H1 (cell line): ENCODE measurements at regions not wholly inside any gene's neighbourhood (a gene's known extent, or its start where the extent isn't known, plus 50 kb on each side); places are given as distances from the start of the nearest gene placed in this dataset.

Source experiments
- CTCF ChIA-PET: fragments of 300-600 bp; sonication (Branson Sonifier 250); formaldehyde crosslinking; loops from one replicate; lab custom pipeline; 2021; ENCODE audit not compliant: partially characterized antibody; lab: Charles Lee
- POLR2A ChIA-PET: fragments of 300-600 bp; sonication (Branson Sonifier 250); formaldehyde crosslinking; loops from one replicate; lab custom pipeline; 2021; ENCODE audit warnings: inconsistent platforms; ENCODE audit not compliant: partially characterized antibody; lab: Charles Lee
- DNase-seq, 2 experiments: peaks; one replicate each; pipeline versions ENCODE4 v3.0.0 to v3.0.0-alpha.2; 2010 to 2022; ENCODE audit warnings: low spot score in 2 of 2, low read depth in 1 of 2, mixed read lengths in 1 of 2
- FAIRE-seq: peaks from 2 replicates; lab custom pipeline; 2011; peaks lifted over from hg19 to GRCh38; lab: Jason Lieb, UNC
- H2AFZ ChIP-seq: 2 replicates; pipeline ENCODE4 v1.8.1; 2012; ENCODE audit warnings: low read length, inconsistent platforms
- H2AK5ac ChIP-seq: 2 replicates; pipeline ENCODE4 v1.6.1; 2013; ENCODE audit warnings: low read depth, low read length
- H2BK120ac ChIP-seq: replicated peaks from 2 replicates; pipeline ENCODE3; 2013; ENCODE audit warnings: low read depth, low read length, inconsistent platforms
- H2BK12ac ChIP-seq: 2 replicates; pipeline ENCODE4 v1.6.1; 2013; ENCODE audit warnings: low read depth, low read length
- H2BK15ac ChIP-seq: 2 replicates; pipeline ENCODE4 v1.6.1; 2013; ENCODE audit warnings: low read length
- H2BK20ac ChIP-seq: 2 replicates; pipeline ENCODE4 v1.6.1; 2013; ENCODE audit warnings: low read length
- H2BK5ac ChIP-seq: 2 replicates; pipeline ENCODE4 v1.6.1; 2013; ENCODE audit warnings: low read depth, low read length
- H3K14ac ChIP-seq: 2 replicates; pipeline ENCODE4 v1.6.1; 2013; ENCODE audit warnings: inconsistent platforms; ENCODE audit not compliant: insufficient read length
- H3K18ac ChIP-seq: 2 replicates; pipeline ENCODE4 v1.6.1; 2013; ENCODE audit warnings: low read length; ENCODE audit errors: extremely low read depth
- H3K23ac ChIP-seq: 2 replicates; pipeline ENCODE4 v1.6.1; 2013; ENCODE audit warnings: inconsistent platforms; ENCODE audit not compliant: insufficient read length
- H3K23me2 ChIP-seq: 2 replicates; pipeline ENCODE4 v1.6.1; 2013; ENCODE audit warnings: low read depth, low read length
- H3K27ac ChIP-seq: 2 replicates; pipeline ENCODE4 v1.6.1; 2011; ENCODE audit warnings: low read depth, low read length, inconsistent platforms
- H3K27me3 ChIP-seq, 4 experiments: replicated peaks in 1 of 4; 1 replicate in 1 of 4; 2 replicates in 3 of 4; pipeline versions ENCODE4 v1.6.1 to v1.8.1; 2011 to 2013; ENCODE audit warnings: low read length in 3 of 4, mild to moderate bottlenecking in 3 of 4, inconsistent platforms in 2 of 4, mixed read lengths in 2 of 4, moderate library complexity in 1 of 4; ENCODE audit not compliant: control insufficient read depth in 3 of 4, insufficient read depth in 3 of 4; ENCODE audit errors: extremely low read depth in 1 of 4
- H3K36me3 ChIP-seq, 4 experiments: 2 replicates each; pipeline versions ENCODE4 v1.6.1 to v1.8.1; 2011 to 2013; ENCODE audit warnings: mild to moderate bottlenecking in 4 of 4, low read length in 3 of 4, moderate library complexity in 2 of 4, control low read depth in 1 of 4, inconsistent platforms in 1 of 4; ENCODE audit not compliant: insufficient read depth in 4 of 4, control insufficient read depth in 2 of 4
- H3K4ac ChIP-seq: replicated peaks from 2 replicates; pipeline ENCODE3; 2013; ENCODE audit warnings: low read length, low read depth, mixed read lengths, inconsistent platforms; ENCODE audit not compliant: insufficient read length
- H3K4me1 ChIP-seq, 4 experiments: replicated peaks in 1 of 4; 1 replicate in 1 of 4; 2 replicates in 3 of 4; pipeline versions ENCODE4 v1.6.1 to v1.8.1; 2011 to 2013; ENCODE audit warnings: low read length in 3 of 4, inconsistent platforms in 2 of 4, mixed read lengths in 1 of 4; ENCODE audit not compliant: insufficient read depth in 4 of 4, control insufficient read depth in 3 of 4
- H3K4me2 ChIP-seq, 2 experiments: 2 replicates each; pipeline versions ENCODE4 v1.6.1 to v1.8.1; 2011 to 2013; ENCODE audit warnings: low read depth in 2 of 2, low read length in 2 of 2, control low read depth in 1 of 2, inconsistent platforms in 1 of 2, mild to moderate bottlenecking in 1 of 2; ENCODE audit not compliant: insufficient read depth in 1 of 2
- H3K4me3 ChIP-seq, 4 experiments: fragments of 200-600, 300-600 bp in 1 of 4; sonication (generic), shearing (Covaris generic), sonication (Bioruptor Twin) in 1 of 4; 2 replicates each; pipeline versions ENCODE4 v1.5.1 to v1.8.1; 2011 to 2016; ENCODE audit warnings: low read length in 4 of 4, low read depth in 3 of 4, control low read depth in 2 of 4, inconsistent platforms in 2 of 4, mild to moderate bottlenecking in 2 of 4, mixed read lengths in 1 of 4, moderate library complexity in 1 of 4; ENCODE audit not compliant: insufficient read depth in 2 of 4; ENCODE audit errors: extremely low read depth in 1 of 4
- H3K56ac ChIP-seq: replicated peaks from 2 replicates; pipeline ENCODE3; 2013; ENCODE audit warnings: low read depth, mild to moderate bottlenecking, mixed read lengths, low read length, inconsistent platforms; ENCODE audit not compliant: insufficient read length
- H3K79me1 ChIP-seq: 2 replicates; pipeline ENCODE4 v1.6.1; 2013; ENCODE audit warnings: low read depth, low read length, control low read depth
- H3K79me2 ChIP-seq, 2 experiments: 2 replicates each; pipeline versions ENCODE4 v1.6.1 to v1.8.1; 2012 to 2013; ENCODE audit warnings: low read length in 2 of 2, mild to moderate bottlenecking in 2 of 2, inconsistent platforms in 1 of 2; ENCODE audit not compliant: insufficient read depth in 2 of 2, control insufficient read depth in 1 of 2
- H3K9ac ChIP-seq, 4 experiments: replicated peaks in 1 of 4; 1 replicate in 1 of 4; 2 replicates in 3 of 4; pipeline versions ENCODE4 v1.6.1 to v1.8.1; 2011 to 2013; ENCODE audit warnings: low read depth in 3 of 4, low read length in 3 of 4, control low read depth in 2 of 4, mild to moderate bottlenecking in 2 of 4, moderate library complexity in 2 of 4, inconsistent platforms in 1 of 4; ENCODE audit errors: extremely low read depth in 1 of 4
- H3K9me3 ChIP-seq, 2 experiments: 2 replicates each; pipeline versions ENCODE4 v1.6.1 to v1.8.1; 2012 to 2013; ENCODE audit warnings: mild to moderate bottlenecking in 2 of 2, moderate library complexity in 2 of 2, control low read depth in 1 of 2, inconsistent platforms in 1 of 2, low read depth in 1 of 2, low read length in 1 of 2, mixed read lengths in 1 of 2; ENCODE audit not compliant: insufficient read depth in 2 of 2
- H4K20me1 ChIP-seq, 2 experiments: replicated peaks in 1 of 2; 2 replicates each; pipeline versions ENCODE3 to v1.8.1; 2011 to 2013; ENCODE audit warnings: inconsistent platforms in 2 of 2, low read length in 2 of 2, mild to moderate bottlenecking in 1 of 2; ENCODE audit not compliant: insufficient read depth in 2 of 2, control insufficient read depth in 1 of 2
- H4K5ac ChIP-seq: 2 replicates; pipeline ENCODE4 v1.6.1; 2013; ENCODE audit warnings: low read length, low read depth, mixed read lengths, inconsistent platforms; ENCODE audit not compliant: insufficient read length
- H4K8ac ChIP-seq: 2 replicates; pipeline ENCODE4 v1.8.0; 2013; ENCODE audit warnings: mild to moderate bottlenecking, moderate library complexity, low read length, inconsistent platforms; ENCODE audit not compliant: insufficient read depth; ENCODE audit errors: extremely low read depth
- H4K91ac ChIP-seq: replicated peaks from 2 replicates; pipeline ENCODE3; 2013; ENCODE audit warnings: low read length, mixed read lengths, inconsistent platforms; ENCODE audit not compliant: insufficient read length
- SP2 ChIP-seq: IDR thresholded peaks from 2 replicates; pipeline ENCODE4 v1.6.1; 2012; ENCODE audit warnings: mild to moderate bottlenecking, low read length, inconsistent platforms
- SRF ChIP-seq: IDR thresholded peaks from 2 replicates; pipeline ENCODE4 v1.6.1; 2011; ENCODE audit warnings: mild to moderate bottlenecking, low read depth, low read length, moderate library complexity
- WGBS, 2 experiments: shearing (Covaris generic) in 1 of 2; methylation state at CpG; one replicate each; pipeline versions ENCODE4 v1.1.6 to v1.1.7; 2013 to 2015; ENCODE audit warnings: low lambda C conversion rate in 2 of 2, mixed read lengths in 2 of 2, inconsistent platforms in 1 of 2, low coverage in 1 of 2, missing lambda C conversion rate in 1 of 2; ENCODE audit not compliant: insufficient replicate concordance in 2 of 2, insufficient coverage in 1 of 2, insufficient read length in 1 of 2; ENCODE audit errors: extremely low coverage in 1 of 2, missing lambda C conversion rate in 1 of 2; 5-methylcytosine and 5-hydroxymethylcytosine counted together
- TF ChIP-seq, protein P1 (sequence below): IDR thresholded peaks from 2 replicates; pipeline ENCODE4 v1.6.1; 2012; ENCODE audit warnings: inconsistent platforms
- TF ChIP-seq, protein P2 (sequence below): IDR thresholded peaks from 2 replicates; pipeline ENCODE4 v1.6.1; 2012; ENCODE audit warnings: low read length, inconsistent platforms
- TF ChIP-seq, protein P3 (sequence below): IDR thresholded peaks from 2 replicates; pipeline ENCODE4 v1.6.1; 2012; ENCODE audit warnings: inconsistent platforms

DNA sequence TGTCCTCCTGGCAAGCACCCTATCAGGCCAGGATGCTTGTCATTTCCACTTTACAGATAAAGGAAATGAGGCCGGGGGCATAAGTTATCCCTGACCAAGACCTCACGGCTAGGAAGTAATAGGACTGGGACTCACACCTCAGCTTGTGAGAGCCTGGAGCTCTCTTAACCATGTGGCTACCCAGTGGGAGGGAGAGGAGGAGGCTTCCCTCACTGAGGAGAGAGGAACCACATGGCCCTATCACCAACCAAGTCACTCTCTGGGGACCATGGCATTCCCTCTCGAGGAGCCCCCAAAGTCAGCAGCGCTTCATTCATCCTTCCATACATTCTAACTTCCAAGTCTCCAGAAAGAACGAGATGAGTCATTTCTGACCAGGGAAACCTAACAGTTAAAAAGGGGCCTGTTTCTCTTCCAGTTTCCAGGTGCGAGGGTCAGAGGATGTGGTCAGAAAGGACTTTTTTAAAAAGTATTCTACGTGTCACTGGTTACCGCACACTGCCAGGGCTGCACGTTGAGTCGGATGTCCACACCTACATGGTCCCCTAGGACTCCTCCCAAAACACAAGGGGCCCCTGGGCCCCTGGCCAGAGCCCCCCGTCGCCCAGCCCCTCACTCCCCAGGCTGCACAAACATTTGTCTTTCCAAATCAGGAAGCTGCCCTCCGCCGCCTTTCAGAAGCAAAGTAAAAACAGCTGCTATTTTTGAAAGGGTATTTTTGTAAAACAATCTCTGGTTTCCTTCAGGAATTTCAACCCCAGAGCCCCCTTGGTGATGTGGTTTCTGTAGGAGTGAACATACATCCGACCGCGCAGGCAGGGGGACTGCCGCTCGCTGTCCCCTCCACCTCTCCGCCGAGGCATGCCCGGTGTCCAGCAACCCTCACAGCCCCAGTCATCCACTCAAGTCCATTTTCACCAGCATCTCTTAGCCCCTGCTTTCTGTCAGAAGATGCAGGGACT is 128.2 kb upstream of the CHST15 start:
- no peaks in the 10 kb centered on the region for H4K20me1 ChIP-seq
- no peak overlapping the region for H3K14ac ChIP-seq
- H3K27ac ChIP-seq: no peak overlapping the region
- WGBS, 2 experiments: 75% methylated on average over 22 of the region's 22 CpGs; no CpG with 5 or more reads in 1 of the 2 experiments
- no peak overlapping the region for H2BK15ac ChIP-seq
- FAIRE-seq (no peak), DNase-seq (no peak)
- no peak overlapping the region; the same call in 1 of the 2 replicates for H2BK5ac ChIP-seq
- POLR2A ChIA-PET: interaction anchor here (0.6 to 1.3 kb wide), 2 partner anchors 15 to 291 kb away, joined by 3 to 4 read pairs; no protein-coding TSS in a partner anchor
- H3K79me2 ChIP-seq: no peaks in the 10 kb centered on the region
- H3K79me1 ChIP-seq: no peaks in the 10 kb centered on the region
- H4K8ac ChIP-seq: no peak overlapping the region
- H2AFZ ChIP-seq: no peak overlapping the region
- peak overlapping the region; percentile 38; the same call in 1 of the 2 replicates for H3K18ac ChIP-seq
- no peak overlapping the region for H3K4ac ChIP-seq
- no peak overlapping the region for H3K9ac ChIP-seq
- H2BK12ac ChIP-seq: peak overlapping the region; percentile 68; the same call in 1 of the 2 replicates
- H3K56ac ChIP-seq: no peak overlapping the region
- H3K36me3 ChIP-seq: no peaks in the 10 kb centered on the region; a peak in 1 of 8 replicates
- H3K23ac ChIP-seq: no peak overlapping the region
- TF ChIP-seq SP2 (no peak), SRF (no peak)
- TF ChIP-seq, protein P1, sequence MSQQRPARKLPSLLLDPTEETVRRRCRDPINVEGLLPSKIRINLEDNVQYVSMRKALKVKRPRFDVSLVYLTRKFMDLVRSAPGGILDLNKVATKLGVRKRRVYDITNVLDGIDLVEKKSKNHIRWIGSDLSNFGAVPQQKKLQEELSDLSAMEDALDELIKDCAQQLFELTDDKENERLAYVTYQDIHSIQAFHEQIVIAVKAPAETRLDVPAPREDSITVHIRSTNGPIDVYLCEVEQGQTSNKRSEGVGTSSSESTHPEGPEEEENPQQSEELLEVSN: peak; percentile 60
- TF ChIP-seq, protein P2, sequence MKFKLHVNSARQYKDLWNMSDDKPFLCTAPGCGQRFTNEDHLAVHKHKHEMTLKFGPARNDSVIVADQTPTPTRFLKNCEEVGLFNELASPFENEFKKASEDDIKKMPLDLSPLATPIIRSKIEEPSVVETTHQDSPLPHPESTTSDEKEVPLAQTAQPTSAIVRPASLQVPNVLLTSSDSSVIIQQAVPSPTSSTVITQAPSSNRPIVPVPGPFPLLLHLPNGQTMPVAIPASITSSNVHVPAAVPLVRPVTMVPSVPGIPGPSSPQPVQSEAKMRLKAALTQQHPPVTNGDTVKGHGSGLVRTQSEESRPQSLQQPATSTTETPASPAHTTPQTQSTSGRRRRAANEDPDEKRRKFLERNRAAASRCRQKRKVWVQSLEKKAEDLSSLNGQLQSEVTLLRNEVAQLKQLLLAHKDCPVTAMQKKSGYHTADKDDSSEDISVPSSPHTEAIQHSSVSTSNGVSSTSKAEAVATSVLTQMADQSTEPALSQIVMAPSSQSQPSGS: no peak
- TF ChIP-seq, protein P3, sequence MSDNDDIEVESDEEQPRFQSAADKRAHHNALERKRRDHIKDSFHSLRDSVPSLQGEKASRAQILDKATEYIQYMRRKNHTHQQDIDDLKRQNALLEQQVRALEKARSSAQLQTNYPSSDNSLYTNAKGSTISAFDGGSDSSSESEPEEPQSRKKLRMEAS: peak; percentile 66
- no peaks in the 10 kb centered on the region; a peak in 2 of 7 replicates for H3K27me3 ChIP-seq
- no peak overlapping the region for H3K4me3 ChIP-seq
- no peak overlapping the region for H4K5ac ChIP-seq
- peak overlapping the region; percentile 51 for H4K91ac ChIP-seq
- no peaks in the 10 kb centered on the region for H3K9me3 ChIP-seq
- H3K4me1 ChIP-seq: peaks cover 0 to 8% (median 6%) of the 10 kb centered on the region in 4 experiments; a peak in 3 of 7 replicates
- no peaks in the 10 kb centered on the region for H3K23me2 ChIP-seq
- no peak overlapping the region for H2BK120ac ChIP-seq
- no peak overlapping the region; a peak in 1 of 4 replicates for H3K4me2 ChIP-seq
- H2AK5ac ChIP-seq: no peak overlapping the region
- CTCF ChIA-PET: interaction anchor here (1.2 to 2.3 kb wide), 8 partner anchors 7 to 167 kb away, joined by 3 to 8 read pairs (median 4); no protein-coding TSS in a partner anchor
- H2BK20ac ChIP-seq: no peak overlapping the region
